GM18951 (cell line): ENCODE measurements at regions not wholly inside any gene's neighbourhood (a gene's known extent, or its start where the extent isn't known, plus 50 kb on each side); places are given as distances from the start of the nearest gene placed in this dataset.

Source experiments
- POLR2A ChIP-seq: IDR thresholded peaks from 4 replicates; pipeline ENCODE4 v1.6.1; 2011; ENCODE audit warnings: mild to moderate bottlenecking; ENCODE audit not compliant: insufficient read length, insufficient read depth; ENCODE audit errors: extremely low read depth
- in situ Hi-C: fragments of 300-500 bp; cut with MboI; formaldehyde crosslinking; loops from one replicate; pipeline ENCODE4 v1.12.0; 2022; ENCODE audit warnings: low sequenced_read_pairs, mixed read lengths, inconsistent platforms; ENCODE audit not compliant: unreplicated experiment

- TF ChIP-seq POLR2A = no peak
- in situ Hi-C loops = no loop called here
Observed at GRCh38 chr12:124391340-124392261, 96.7 kb downstream of the RFLNA start.

GRCh38 chr12:124390442-124391097 is 95.7 kb downstream of the RFLNA start:
- in situ Hi-C loops = no loop called here
- TF ChIP-seq POLR2A = no peak

- in situ Hi-C loops = no loop called here
- TF ChIP-seq POLR2A = no peak
Observed at GRCh38 chr12:124389725-124390441, 95.0 kb downstream of the RFLNA start.

DNA sequence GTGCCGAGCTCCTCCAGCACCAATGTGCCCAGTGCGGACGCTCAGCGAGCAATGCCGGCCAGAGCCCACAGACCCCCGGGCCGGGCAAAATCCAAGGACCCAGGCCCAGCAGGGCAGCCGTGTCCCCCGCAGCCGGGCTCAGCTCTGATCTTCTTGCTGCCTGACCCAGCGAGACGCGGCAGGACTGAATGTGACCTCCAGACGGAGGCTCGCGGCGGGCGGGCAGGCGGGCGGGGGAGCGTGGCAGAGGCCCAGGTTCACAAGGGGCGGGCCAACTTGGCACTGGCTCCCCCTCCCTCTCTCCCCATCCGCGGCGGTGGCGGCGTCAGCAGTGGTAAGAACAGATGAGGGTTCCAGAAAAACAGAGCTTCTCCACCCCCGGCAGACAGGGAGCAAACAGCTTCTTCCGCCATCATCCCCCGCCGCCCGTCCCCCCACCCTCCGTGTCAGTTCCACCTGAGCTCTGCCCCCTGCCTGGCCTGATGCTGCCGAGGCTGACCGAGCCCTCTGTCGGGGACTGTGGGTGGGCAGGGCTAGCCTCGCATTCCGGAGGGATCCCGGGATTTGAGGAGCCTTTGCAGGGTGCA is 94.3 kb downstream of the RFLNA start:
- in situ Hi-C loops = no loop called here
- TF ChIP-seq POLR2A = no peak

GRCh38 chr12:124388679-124389137 is 93.8 kb downstream of the RFLNA start:
- in situ Hi-C loops = no loop called here
- no peak for TF ChIP-seq POLR2A

- TF ChIP-seq POLR2A = no peak
- in situ Hi-C loops = no loop called here
Observed at GRCh38 chr12:124388038-124388671, 93.3 kb downstream of the RFLNA start.

DNA sequence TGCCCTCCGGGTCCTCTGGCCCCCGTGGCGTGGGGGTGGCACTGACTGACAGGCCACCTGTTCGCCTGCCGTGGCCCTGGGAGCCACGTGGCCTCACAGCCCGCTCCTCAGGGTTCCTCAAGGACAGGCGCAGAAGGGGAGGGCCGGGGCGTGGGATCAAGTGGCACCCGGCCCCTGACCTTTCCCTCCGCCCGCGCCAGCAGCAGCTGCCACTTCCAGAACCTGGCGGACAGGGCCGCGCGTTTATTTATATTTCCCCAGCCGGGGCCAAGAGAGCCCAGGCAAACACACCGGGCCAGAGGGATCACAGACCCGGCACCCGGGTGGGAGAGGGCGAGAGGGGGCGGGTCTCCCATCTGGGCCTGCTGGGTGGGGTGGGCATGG is 92.6 kb downstream of the RFLNA start:
- in situ Hi-C loops = no loop called here
- TF ChIP-seq POLR2A = no peak

GRCh38 chr12:124386661-124387527 is 92.0 kb downstream of the RFLNA start:
- in situ Hi-C loops = no loop called here
- no peak for TF ChIP-seq POLR2A

- no peak for TF ChIP-seq POLR2A
- in situ Hi-C loops = no loop called here
Observed at GRCh38 chr12:124386059-124386458, 91.2 kb downstream of the RFLNA start.

- in situ Hi-C loops = no loop called here
- TF ChIP-seq POLR2A = no peak
Observed at GRCh38 chr12:124385219-124385969, 90.5 kb downstream of the RFLNA start.

GRCh38 chr12:124384299-124384894 is 89.5 kb downstream of the RFLNA start:
- in situ Hi-C loops = no loop called here
- no peak for TF ChIP-seq POLR2A

GRCh38 chr12:124383028-124383427 is 88.1 kb downstream of the RFLNA start:
- no peak for TF ChIP-seq POLR2A
- in situ Hi-C loops = no loop called here
